ENCODE measurements at regions not wholly inside any gene's neighbourhood (a gene's known extent, or its start where the extent isn't known, plus 50 kb on each side); places are given as distances from the start of the nearest gene placed in this dataset.
"Not testable (repeated sequence)": the region's sequence is repeated elsewhere in the genome, so short reads cannot be mapped to it uniquely, and the experiment has no call there.

DNA sequence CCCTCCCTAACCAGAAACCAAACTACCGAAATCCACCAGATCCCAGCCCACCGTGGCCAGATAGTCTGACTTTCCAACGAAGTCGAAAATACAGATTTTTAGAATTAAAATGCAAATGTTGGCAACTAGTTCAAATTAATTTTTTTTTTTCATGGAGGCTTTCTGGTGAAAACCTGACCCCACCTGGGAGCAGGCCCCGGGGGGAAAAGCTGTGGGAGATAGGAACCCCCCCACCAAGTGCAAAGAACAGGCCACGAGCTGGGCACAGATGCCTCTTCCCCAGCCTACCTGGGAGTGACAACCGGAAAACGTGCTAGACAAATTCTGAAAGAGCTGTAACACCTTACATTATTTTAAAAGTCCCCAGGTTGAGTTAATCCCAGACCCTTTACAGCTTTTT lies 333.8 kb downstream of the PREX1 start:
- Histone ChIP-seq H3K4me1 (no peaks in the 10 kb centered on the region), H3K36me3 (no peaks in the 10 kb centered on the region), H3K27ac (no peak overlapping the region), H3K4me3 (no peak overlapping the region), H3K27me3 (no peaks in the 10 kb centered on the region), H3K9me3 (no peaks in the 10 kb centered on the region)
- ATAC-seq = no peak
- intact Hi-C loops (cut with DNase I) = no loop called here
- DNase-seq = no peak
- FAIRE-seq = no peak
- TF ChIP-seq, protein P1, sequence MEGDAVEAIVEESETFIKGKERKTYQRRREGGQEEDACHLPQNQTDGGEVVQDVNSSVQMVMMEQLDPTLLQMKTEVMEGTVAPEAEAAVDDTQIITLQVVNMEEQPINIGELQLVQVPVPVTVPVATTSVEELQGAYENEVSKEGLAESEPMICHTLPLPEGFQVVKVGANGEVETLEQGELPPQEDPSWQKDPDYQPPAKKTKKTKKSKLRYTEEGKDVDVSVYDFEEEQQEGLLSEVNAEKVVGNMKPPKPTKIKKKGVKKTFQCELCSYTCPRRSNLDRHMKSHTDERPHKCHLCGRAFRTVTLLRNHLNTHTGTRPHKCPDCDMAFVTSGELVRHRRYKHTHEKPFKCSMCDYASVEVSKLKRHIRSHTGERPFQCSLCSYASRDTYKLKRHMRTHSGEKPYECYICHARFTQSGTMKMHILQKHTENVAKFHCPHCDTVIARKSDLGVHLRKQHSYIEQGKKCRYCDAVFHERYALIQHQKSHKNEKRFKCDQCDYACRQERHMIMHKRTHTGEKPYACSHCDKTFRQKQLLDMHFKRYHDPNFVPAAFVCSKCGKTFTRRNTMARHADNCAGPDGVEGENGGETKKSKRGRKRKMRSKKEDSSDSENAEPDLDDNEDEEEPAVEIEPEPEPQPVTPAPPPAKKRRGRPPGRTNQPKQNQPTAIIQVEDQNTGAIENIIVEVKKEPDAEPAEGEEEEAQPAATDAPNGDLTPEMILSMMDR (IDR thresholded peaks at IDR 0.05) = no peak
- 51% methylated on average over 8 of the region's 8 CpGs for WGBS, 2 donors

GRCh38 chr20:48493331-48493730 lies 334.5 kb downstream of the PREX1 start:
- H3K4me1 ChIP-seq; H3K9me3 ChIP-seq; intact Hi-C loops (cut with DNase I); DNase-seq; H3K27ac ChIP-seq; FAIRE-seq; H3K36me3 ChIP-seq; ATAC-seq; H3K27me3 ChIP-seq; H3K4me3 ChIP-seq: not testable (repeated sequence)
- WGBS, 2 donors = 45 to 60% methylated on average over 16 to 18 of the region's 18 CpGs

GRCh38 chr20:48492715-48493070 lies 335.1 kb downstream of the PREX1 start:
- ATAC-seq (no peak), DNase-seq (no peak), FAIRE-seq (no peak)
- H3K4me1 ChIP-seq = no peaks in the 10 kb centered on the region
- H3K9me3 ChIP-seq = no peaks in the 10 kb centered on the region
- H3K36me3 ChIP-seq = no peaks in the 10 kb centered on the region
- H3K27ac ChIP-seq = no peak overlapping the region
- H3K27me3 ChIP-seq = no peaks in the 10 kb centered on the region
- no peak overlapping the region for H3K4me3 ChIP-seq
- intact Hi-C loops (cut with DNase I) = no loop called here
- 65 to 78% methylated on average over 11 of the region's 11 CpGs for WGBS, 2 donors
- TF ChIP-seq, protein P1 (IDR thresholded peaks at IDR 0.05) = no peak

DNA sequence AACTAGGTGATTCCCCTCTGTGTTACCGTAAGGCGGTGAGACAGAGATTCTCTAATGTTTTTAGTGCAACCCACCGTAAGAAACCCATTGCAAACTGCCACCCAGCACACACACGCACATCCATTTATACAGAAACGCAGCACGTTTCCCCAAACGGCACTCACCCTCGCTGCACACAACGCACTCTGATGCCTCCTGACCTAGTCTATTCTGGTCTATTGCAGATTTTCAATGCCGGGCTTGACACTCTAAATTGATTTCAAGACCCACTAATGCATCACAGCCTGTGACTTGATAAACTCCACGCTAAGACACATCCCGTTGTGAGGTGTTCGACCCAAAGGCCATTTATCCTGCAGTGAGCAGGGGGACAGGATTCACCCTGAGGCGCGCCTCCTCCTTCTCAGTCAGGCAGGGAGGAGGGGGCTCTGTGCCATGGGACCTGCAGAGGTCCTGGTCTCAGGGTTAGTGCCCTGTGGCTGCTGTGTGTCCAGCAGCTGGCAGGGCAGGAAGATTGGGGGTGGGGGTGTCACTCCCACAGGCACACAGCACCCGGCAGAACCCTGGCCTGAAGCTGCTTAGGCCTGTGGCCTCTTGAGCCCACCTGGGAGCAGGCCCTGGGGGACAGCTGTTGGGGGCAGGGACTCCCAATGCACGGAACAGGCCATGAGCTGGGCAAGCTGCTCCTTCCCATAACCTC lies 335.6 kb downstream of the PREX1 start:
- Histone ChIP-seq H3K36me3 (no peaks in the 10 kb centered on the region), H3K9me3 (no peaks in the 10 kb centered on the region), H3K27me3 (no peaks in the 10 kb centered on the region), H3K4me3 (no peak overlapping the region), H3K4me1 (no peaks in the 10 kb centered on the region), H3K27ac (no peak overlapping the region)
- intact Hi-C loops (cut with DNase I) = no loop called here
- 49 to 59% methylated on average over 17 of the region's 17 CpGs for WGBS, 2 donors
- DNase-seq (no peak), FAIRE-seq (no peak), ATAC-seq (no peak)
- TF ChIP-seq, protein P1 (IDR thresholded peaks at IDR 0.05) = no peak

GRCh38 chr20:48490961-48491831 lies 336.6 kb downstream of the PREX1 start:
- 51 to 65% methylated on average over 10 of the region's 10 CpGs for WGBS, 2 donors
- no peak for ATAC-seq
- no peak overlapping the region for H3K27ac ChIP-seq
- H3K9me3 ChIP-seq = no peaks in the 10 kb centered on the region
- no peaks in the 10 kb centered on the region for H3K4me1 ChIP-seq
- H3K27me3 ChIP-seq = no peaks in the 10 kb centered on the region
- no peak overlapping the region for H3K4me3 ChIP-seq
- intact Hi-C loops (cut with DNase I) = no loop called here
- no peaks in the 10 kb centered on the region for H3K36me3 ChIP-seq
- TF ChIP-seq, protein P1 (IDR thresholded peaks at IDR 0.05) = no peak
- no peak for DNase-seq
- FAIRE-seq = no peak

DNA sequence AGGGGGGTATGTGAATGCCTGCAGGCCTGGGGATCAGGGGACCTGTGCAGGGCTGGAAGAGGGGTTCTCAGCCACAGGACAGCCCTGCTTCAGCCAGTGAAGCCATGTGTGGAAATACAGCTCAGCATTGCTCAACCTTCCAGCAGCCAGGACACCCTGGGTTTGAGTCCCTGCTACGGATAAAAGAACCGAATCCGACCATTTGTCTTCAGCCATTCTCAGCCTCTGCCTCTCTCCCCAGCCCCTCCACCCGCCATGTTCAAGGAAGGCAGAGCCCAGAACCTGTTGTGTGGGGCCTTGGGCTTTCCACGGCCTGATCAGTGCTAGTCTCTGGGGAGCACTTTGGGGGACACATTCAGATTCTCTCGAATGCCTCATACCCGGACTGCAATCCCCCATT lies 337.5 kb downstream of the PREX1 start:
- WGBS, 2 donors = 44 to 55% methylated on average over 7 of the region's 7 CpGs
- H3K27ac ChIP-seq; H3K4me1 ChIP-seq; H3K4me3 ChIP-seq; H3K9me3 ChIP-seq; H3K36me3 ChIP-seq; ATAC-seq; intact Hi-C loops (cut with DNase I); H3K27me3 ChIP-seq; DNase-seq; FAIRE-seq: not testable (repeated sequence)
